Panc1 (cell line): ENCODE measurements at regions not wholly inside any gene's neighbourhood (a gene's known extent, or its start where the extent isn't known, plus 50 kb on each side); places are given as distances from the start of the nearest gene placed in this dataset.

Experiments
- ATAC-seq: fragments of 200-7000 bp; cut with Tn5 transposase; 2 replicates; pipeline ENCODE4 v1.9.1; 2020; ENCODE audit warnings: mild to moderate bottlenecking, moderate library complexity
- BruUV-seq: library from RNA; stranded (reverse); fragments of 400-500 nt; replicated peaks from 2 replicates; lab custom pipeline; 2021; lab: Mats Ljungman, UMichigan
- CTCF ChIA-PET: fragments of 300-600 bp; sonication (Branson Sonifier 250); formaldehyde crosslinking; loops from one replicate; lab custom pipeline; 2022; ENCODE audit warnings: antibody characterized with exemption; lab: Charles Lee
- POLR2A ChIA-PET: fragments of 300-600 bp; sonication (Branson Sonifier 250); formaldehyde crosslinking; loops from one replicate; lab custom pipeline; 2022; ENCODE audit warnings: antibody characterized with exemption; lab: Charles Lee
- DNase-seq: peaks from one replicate; pipeline ENCODE4 v3.0.0-alpha.2; 2010; ENCODE audit warnings: low read depth, low spot score
- H3K27ac ChIP-seq: 2 replicates; pipeline ENCODE4 v1.5.1; 2011; ENCODE audit warnings: mild to moderate bottlenecking, low read length, inconsistent platforms
- H3K27me3 ChIP-seq: fragments of 200-500 bp; sonication (Bioruptor generic); 2 replicates; pipeline ENCODE4 v1.6.0; 2014; ENCODE audit warnings: low read length, inconsistent platforms; ENCODE audit not compliant: control insufficient read depth, insufficient read depth
- H3K36me3 ChIP-seq: fragments of 200-500 bp; sonication (Bioruptor generic); 2 replicates; pipeline ENCODE4 v1.5.1; 2014; ENCODE audit warnings: inconsistent platforms, mild to moderate bottlenecking, low read length, moderate library complexity; ENCODE audit not compliant: control insufficient read depth, insufficient read depth
- H3K4me1 ChIP-seq: 2 replicates; pipeline ENCODE4 v1.5.1; 2011; ENCODE audit warnings: inconsistent platforms, mild to moderate bottlenecking, low read length, moderate library complexity; ENCODE audit not compliant: control insufficient read depth, insufficient read depth
- H3K4me3 ChIP-seq, 2 experiments: 2 replicates each; pipeline ENCODE4 v1.5.1; 2011 to 2012; ENCODE audit warnings: low read depth in 2 of 2, low read length in 2 of 2, mild to moderate bottlenecking in 2 of 2, inconsistent platforms in 1 of 2, moderate library complexity in 1 of 2
- H3K9me3 ChIP-seq: fragments of 200-500 bp; sonication (Bioruptor generic); 2 replicates; pipeline ENCODE4 v1.5.1; 2014; ENCODE audit warnings: low read depth, mild to moderate bottlenecking, inconsistent platforms, low read length, moderate library complexity; ENCODE audit not compliant: control insufficient read depth, insufficient read depth
- CTCF ChIP-seq: fragments of 450-650 bp; IDR thresholded peaks from 2 replicates; pipeline ENCODE4 v1.5.1; 2017; ENCODE audit warnings: mild to moderate bottlenecking
- POLR2AphosphoS5 ChIP-seq: IDR thresholded peaks from 2 replicates; pipeline ENCODE4 v1.6.1; 2012; ENCODE audit warnings: mild to moderate bottlenecking, low read depth, low read length, moderate library complexity
- REST ChIP-seq, 2 experiments: IDR thresholded peaks; 2 replicates each; pipeline ENCODE4 v1.6.1; 2011 to 2012; ENCODE audit warnings: low read depth in 2 of 2, control low read depth in 1 of 2, low read length in 1 of 2, mild to moderate bottlenecking in 1 of 2, moderate library complexity in 1 of 2; ENCODE audit not compliant: insufficient read depth in 1 of 2
- SIN3A ChIP-seq: IDR thresholded peaks from 2 replicates; pipeline ENCODE4 v1.6.1; 2012; ENCODE audit warnings: low read depth, mild to moderate bottlenecking, low read length, moderate library complexity, borderline replicate concordance; ENCODE audit not compliant: insufficient read depth
- TCF7L2 ChIP-seq: IDR thresholded peaks from 2 replicates; pipeline ENCODE4 v1.6.1; 2011; ENCODE audit warnings: mild to moderate bottlenecking, low read depth, low read length, inconsistent platforms
- in situ Hi-C: cut with HindIII; loops from 2 replicates; pipeline ENCODE4 v1.10.0; 2016; ENCODE audit warnings: low sequenced_read_pairs, low pct_unique_long_range_greater_than_20kb
- intact Hi-C: fragments of 100-400 bp; cut with micrococcal nuclease; formaldehyde crosslinking; loops from one replicate; pipeline ENCODE4 v1.10.0; 2022; ENCODE audit not compliant: unreplicated experiment

- H3K4me1 ChIP-seq: no peaks in the 10 kb centered on the region
- TF ChIP-seq SIN3A (no peak), TCF7L2 (no peak), POLR2AphosphoS5 (no peak), CTCF (no peak), REST (IDR thresholded peaks at IDR 0.05; ENCODE audit: insufficient read depth in 1 of 2, low read depth in 2 of 2, low read length in 1 of 2) (no peak)
- no TSS peak for BruUV-seq
- H3K36me3 ChIP-seq: no peaks in the 10 kb centered on the region
- no peaks in the 10 kb centered on the region for H3K27me3 ChIP-seq
- CTCF ChIA-PET: no interaction called here
- in situ Hi-C loops (no loop called here), intact Hi-C loops (no loop called here)
- H3K9me3 ChIP-seq: no peaks in the 10 kb centered on the region
- ATAC-seq: no peak
- POLR2A ChIA-PET: no interaction called here
- no peak for DNase-seq
- H3K27ac ChIP-seq: no peak overlapping the region
- H3K4me3 ChIP-seq: no peak overlapping the region
Measured at GRCh38 chr15:22265056-22265945, 185.0 kb downstream of the OR4M2 start.

DNA sequence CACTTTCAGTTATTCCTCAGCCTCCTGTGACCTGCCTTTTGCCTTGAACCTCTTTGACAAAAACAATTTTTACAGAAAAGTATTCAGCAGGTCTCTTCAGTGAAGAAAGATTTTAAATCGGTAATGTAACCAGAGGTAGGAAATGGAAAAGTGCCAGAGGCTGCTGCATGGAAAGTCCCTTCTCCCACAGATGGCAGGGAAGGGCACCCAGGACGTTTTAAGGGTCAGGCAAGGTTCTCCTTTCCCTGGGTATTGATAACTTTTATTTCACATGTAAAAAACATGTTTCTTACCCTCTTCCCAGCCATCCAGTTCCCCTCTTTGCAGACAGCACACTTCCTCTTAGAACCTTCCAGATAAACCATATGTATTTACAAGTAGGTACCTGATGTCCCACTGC, 185.6 kb downstream of the OR4M2 start:
- Histone ChIP-seq H3K4me1 (no peaks in the 10 kb centered on the region), H3K27ac (no peak overlapping the region), H3K36me3 (no peaks in the 10 kb centered on the region), H3K4me3 (no peak overlapping the region), H3K9me3 (no peaks in the 10 kb centered on the region), H3K27me3 (no peaks in the 10 kb centered on the region)
- CTCF ChIA-PET: no interaction called here
- no peak for ATAC-seq
- POLR2A ChIA-PET: no interaction called here
- in situ Hi-C loops: no loop called here
- no TSS peak for BruUV-seq
- TF ChIP-seq CTCF (no peak), POLR2AphosphoS5 (no peak), SIN3A (no peak), TCF7L2 (no peak), REST (IDR thresholded peaks at IDR 0.05; ENCODE audit: insufficient read depth in 1 of 2, low read depth in 2 of 2, low read length in 1 of 2) (no peak)
- intact Hi-C loops: no loop called here
- DNase-seq: no peak
